SJCRH30 (cell line): ENCODE measurements at regions not wholly inside any gene's neighbourhood (a gene's known extent, or its start where the extent isn't known, plus 50 kb on each side); places are given as distances from the start of the nearest gene placed in this dataset.

ENCODE experiments used
- DNase-seq, 2 experiments: peaks; one replicate each; pipeline ENCODE4 v3.0.0-alpha.2; 2015 to 2020
- H3K27ac ChIP-seq: fragments of 250-450 bp; sonication (Bioruptor Pico); 2 replicates; pipeline ENCODE4 v1.5.1; 2020; ENCODE audit warnings: mild to moderate bottlenecking, moderate library complexity
- H3K27me3 ChIP-seq: fragments of 250-450 bp; sonication (Bioruptor Pico); 2 replicates; pipeline ENCODE4 v1.5.1; 2020; ENCODE audit warnings: mild to moderate bottlenecking, moderate library complexity
- H3K36me3 ChIP-seq: fragments of 250-450 bp; sonication (Bioruptor Pico); 2 replicates; pipeline ENCODE4 v1.5.1; 2020; ENCODE audit warnings: mild to moderate bottlenecking, moderate library complexity
- H3K4me1 ChIP-seq: fragments of 250-450 bp; sonication (Bioruptor Pico); 2 replicates; pipeline ENCODE4 v1.5.1; 2020; ENCODE audit warnings: mild to moderate bottlenecking, moderate library complexity
- H3K4me3 ChIP-seq: fragments of 250-450 bp; sonication (Bioruptor Pico); 2 replicates; pipeline ENCODE4 v1.5.1; 2020; ENCODE audit warnings: mild to moderate bottlenecking, moderate library complexity
- H3K9me3 ChIP-seq: fragments of 250-450 bp; sonication (Bioruptor Pico); replicated peaks from 2 replicates; pipeline ENCODE4 v1.5.1; 2020; ENCODE audit warnings: mild to moderate bottlenecking, moderate library complexity

- no peaks in the 10 kb centered on the region for H3K36me3 ChIP-seq
- H3K4me1 ChIP-seq: no peaks in the 10 kb centered on the region
- H3K27me3 ChIP-seq: no peaks in the 10 kb centered on the region
- H3K27ac ChIP-seq: no peak overlapping the region
- no peak overlapping the region for H3K4me3 ChIP-seq
- no peak for DNase-seq
- no peaks in the 10 kb centered on the region for H3K9me3 ChIP-seq
Measured at GRCh38 chr2:129205766-129206165, 773.7 kb upstream of the RAB6C start.

- no peak overlapping the region for H3K27ac ChIP-seq
- no peak for DNase-seq
- no peak overlapping the region for H3K4me3 ChIP-seq
- no peaks in the 10 kb centered on the region; the same call in 1 of the 2 replicates for H3K27me3 ChIP-seq
- no peaks in the 10 kb centered on the region for H3K9me3 ChIP-seq
- no peaks in the 10 kb centered on the region for H3K36me3 ChIP-seq
- H3K4me1 ChIP-seq: no peaks in the 10 kb centered on the region
Measured at GRCh38 chr2:129212299-129212958, 767.0 kb upstream of the RAB6C start.

- DNase-seq: no peak
- Histone ChIP-seq H3K4me1 (no peaks in the 10 kb centered on the region), H3K36me3 (no peaks in the 10 kb centered on the region), H3K9me3 (no peaks in the 10 kb centered on the region), H3K27me3 (no peaks in the 10 kb centered on the region), H3K27ac (no peak overlapping the region), H3K4me3 (no peak overlapping the region)
Measured at GRCh38 chr2:129224022-129224421, 755.4 kb upstream of the RAB6C start.

- H3K4me1 ChIP-seq: no peaks in the 10 kb centered on the region
- H3K4me3 ChIP-seq: no peak overlapping the region
- no peak for DNase-seq
- H3K36me3 ChIP-seq: no peaks in the 10 kb centered on the region
- no peaks in the 10 kb centered on the region for H3K9me3 ChIP-seq
- no peaks in the 10 kb centered on the region for H3K27me3 ChIP-seq
- H3K27ac ChIP-seq: no peak overlapping the region
Measured at GRCh38 chr2:129224486-129224885, 755.0 kb upstream of the RAB6C start.

GRCh38 chr2:129229196-129229595 is 750.3 kb upstream of the RAB6C start:
- Histone ChIP-seq H3K4me3 (no peak overlapping the region), H3K27ac (no peak overlapping the region), H3K4me1 (no peaks in the 10 kb centered on the region; the same call in 1 of the 2 replicates), H3K27me3 (no peaks in the 10 kb centered on the region), H3K36me3 (no peaks in the 10 kb centered on the region), H3K9me3 (no peaks in the 10 kb centered on the region)
- DNase-seq: no peak

GRCh38 chr2:129229830-129230441 is 749.5 kb upstream of the RAB6C start:
- Histone ChIP-seq H3K4me3 (no peak overlapping the region), H3K9me3 (no peaks in the 10 kb centered on the region), H3K27ac (no peak overlapping the region), H3K4me1 (no peaks in the 10 kb centered on the region; the same call in 1 of the 2 replicates), H3K27me3 (no peaks in the 10 kb centered on the region), H3K36me3 (no peaks in the 10 kb centered on the region)
- DNase-seq: no peak

GRCh38 chr2:129231924-129232323 is 747.5 kb upstream of the RAB6C start:
- H3K4me1 ChIP-seq: no peaks in the 10 kb centered on the region; the same call in 1 of the 2 replicates
- peak in 1 of 2 experiments; percentile 41 for DNase-seq
- no peaks in the 10 kb centered on the region for H3K36me3 ChIP-seq

GRCh38 chr2:129233166-129233565 is 746.3 kb upstream of the RAB6C start:
- no peak overlapping the region for H3K4me3 ChIP-seq
- no peaks in the 10 kb centered on the region for H3K36me3 ChIP-seq
- no peaks in the 10 kb centered on the region for H3K9me3 ChIP-seq
- H3K27me3 ChIP-seq: no peaks in the 10 kb centered on the region
- no peak for DNase-seq
- H3K4me1 ChIP-seq: no peaks in the 10 kb centered on the region; the same call in 1 of the 2 replicates
- no peak overlapping the region for H3K27ac ChIP-seq

More at GRCh38 chr2:129231924-129232323, 747.5 kb upstream of the RAB6C start:
- Histone ChIP-seq H3K4me3 (no peak overlapping the region), H3K27me3 (no peaks in the 10 kb centered on the region), H3K9me3 (no peaks in the 10 kb centered on the region), H3K27ac (no peak overlapping the region)

- H3K9me3 ChIP-seq: no peaks in the 10 kb centered on the region
- no peak overlapping the region for H3K27ac ChIP-seq
- H3K4me1 ChIP-seq: no peaks in the 10 kb centered on the region; the same call in 1 of the 2 replicates
- no peaks in the 10 kb centered on the region for H3K36me3 ChIP-seq
- peak in 1 of 2 experiments; percentile 10 for DNase-seq
- no peaks in the 10 kb centered on the region for H3K27me3 ChIP-seq
- no peak overlapping the region for H3K4me3 ChIP-seq
Measured at GRCh38 chr2:129233751-129234406, 745.6 kb upstream of the RAB6C start.

GRCh38 chr2:129236601-129237000 is 742.9 kb upstream of the RAB6C start:
- Histone ChIP-seq H3K27me3 (no peaks in the 10 kb centered on the region), H3K4me1 (no peaks in the 10 kb centered on the region; the same call in 1 of the 2 replicates), H3K36me3 (no peaks in the 10 kb centered on the region), H3K9me3 (no peaks in the 10 kb centered on the region), H3K27ac (no peak overlapping the region), H3K4me3 (no peak overlapping the region)
- no peak for DNase-seq

GRCh38 chr2:129237966-129238725 is 741.3 kb upstream of the RAB6C start:
- DNase-seq: no peak
- no peak overlapping the region for H3K27ac ChIP-seq

GRCh38 chr2:129239141-129239540 is 740.3 kb upstream of the RAB6C start:
- DNase-seq: no peak
- H3K9me3 ChIP-seq: no peaks in the 10 kb centered on the region
- no peaks in the 10 kb centered on the region for H3K4me1 ChIP-seq
- no peaks in the 10 kb centered on the region for H3K36me3 ChIP-seq
- no peak overlapping the region for H3K4me3 ChIP-seq
- H3K27ac ChIP-seq: no peak overlapping the region
- no peaks in the 10 kb centered on the region for H3K27me3 ChIP-seq

More at GRCh38 chr2:129237966-129238725, 741.3 kb upstream of the RAB6C start:
- Histone ChIP-seq H3K4me3 (no peak overlapping the region), H3K27me3 (no peaks in the 10 kb centered on the region), H3K4me1 (no peaks in the 10 kb centered on the region), H3K36me3 (no peaks in the 10 kb centered on the region), H3K9me3 (no peaks in the 10 kb centered on the region)

- Histone ChIP-seq H3K4me3 (no peak overlapping the region), H3K9me3 (no peaks in the 10 kb centered on the region), H3K4me1 (no peaks in the 10 kb centered on the region), H3K27me3 (no peaks in the 10 kb centered on the region), H3K27ac (no peak overlapping the region), H3K36me3 (no peaks in the 10 kb centered on the region)
- DNase-seq: no peak
Measured at GRCh38 chr2:129240061-129240460, 739.4 kb upstream of the RAB6C start.

- Histone ChIP-seq H3K27me3 (no peaks in the 10 kb centered on the region), H3K9me3 (no peaks in the 10 kb centered on the region), H3K4me1 (no peaks in the 10 kb centered on the region), H3K27ac (no peak overlapping the region), H3K4me3 (no peak overlapping the region), H3K36me3 (no peaks in the 10 kb centered on the region)
- no peak for DNase-seq
Measured at GRCh38 chr2:129242269-129242668, 737.2 kb upstream of the RAB6C start.

GRCh38 chr2:129247751-129248150 is 731.7 kb upstream of the RAB6C start:
- no peaks in the 10 kb centered on the region for H3K36me3 ChIP-seq
- H3K27ac ChIP-seq: no peak overlapping the region
- DNase-seq: no peak
- no peaks in the 10 kb centered on the region for H3K9me3 ChIP-seq
- H3K4me1 ChIP-seq: no peaks in the 10 kb centered on the region
- no peak overlapping the region for H3K4me3 ChIP-seq
- H3K27me3 ChIP-seq: no peaks in the 10 kb centered on the region
